ENCODE measurements at regions not wholly inside any gene's neighbourhood (a gene's known extent, or its start where the extent isn't known, plus 50 kb on each side); places are given as distances from the start of the nearest gene placed in this dataset.

- TF ChIP-seq CTCF (IDR thresholded peaks at IDR 0.05) (no peak), POLR2A (IDR thresholded peaks at IDR 0.05) (no peak), EP300 (IDR thresholded peaks at IDR 0.05) (no peak)
These were observed 346.1 kb downstream of the CYP26B1 start for GRCh38 chr2:71801556-71801955.

Measured in tibial nerve (tissue), 4 donors.